Sigmoid colon (tissue), 6 donors: ENCODE measurements at regions not wholly inside any gene's neighbourhood (a gene's known extent, or its start where the extent isn't known, plus 50 kb on each side); places are given as distances from the start of the nearest gene placed in this dataset.
A peak's percentile ranks its signal among the peaks of the same experiment; 100 is the strongest.
"Not testable (repeated sequence)": the region's sequence is repeated elsewhere in the genome, so short reads cannot be mapped to it uniquely, and the experiment has no call there.

Experiments
- DNase-seq: peaks from one replicate; pipeline ENCODE4 v3.0.0-alpha.2; 2019
- H3K27ac ChIP-seq, 4 donors: fragments of 200-600 bp; sonication (generic); one replicate each; pipeline ENCODE4 v1.5.1; 2016 to 2019; ENCODE audit warnings: mild to moderate bottlenecking in 1 of 4
- H3K27me3 ChIP-seq, 3 donors: fragments of 200-600 bp; sonication (generic); one replicate each; pipeline ENCODE4 v1.5.1; 2019; ENCODE audit warnings: mild to moderate bottlenecking in 1 of 3
- H3K36me3 ChIP-seq, 4 donors: fragments of 200-600 bp; sonication (generic); one replicate each; pipeline ENCODE4 v1.5.1; 2016 to 2019
- H3K4me1 ChIP-seq, 4 donors: fragments of 200-600 bp; sonication (generic); one replicate each; pipeline ENCODE4 v1.5.1; 2017 to 2019
- H3K4me3 ChIP-seq, 4 donors: fragments of 200-600 bp; sonication (generic); one replicate each; pipeline ENCODE4 v1.5.1; 2017 to 2019; ENCODE audit warnings: mild to moderate bottlenecking in 2 of 4, moderate library complexity in 1 of 4
- H3K9me3 ChIP-seq, 4 donors: fragments of 200-600 bp in 3 of 4; sonication (generic) in 3 of 4; one replicate each; pipeline versions ENCODE4 v1.5.1 to v1.6.1; 2013 to 2019
- EP300 ChIP-seq, 4 donors: sonication (generic); formaldehyde crosslinking; IDR thresholded peaks; one replicate each; pipeline ENCODE4 v1.6.1; 2017; ENCODE audit warnings: antibody characterized with exemption in 4 of 4
- POLR2A ChIP-seq, 2 donors: fragments of 450-650 bp; IDR thresholded peaks; one replicate each; pipeline ENCODE4 v1.6.1; 2016; ENCODE audit warnings: antibody characterized with exemption in 2 of 2, mild to moderate bottlenecking in 2 of 2, moderate library complexity in 2 of 2
- POLR2AphosphoS5 ChIP-seq, 4 donors: sonication (generic); formaldehyde crosslinking; IDR thresholded peaks; one replicate each; pipeline ENCODE4 v1.6.1; 2017; ENCODE audit warnings: antibody characterized with exemption in 4 of 4
- WGBS, 2 donors: extraction: QIAGEN DNeasy Blood & Tissue Kit; methylation state at CpG; one replicate each; pipeline ENCODE4 v1.1.7; 2013; 5-methylcytosine and 5-hydroxymethylcytosine counted together
- intact Hi-C: fragments of 100-400 bp; cut with DNase I; formaldehyde crosslinking; loops from one replicate; pipeline ENCODE4 v1.15.1; 2023
- TF ChIP-seq, protein P1 (sequence below), 4 experiments: fragments of 450-650 bp in 3 of 4; fragments of 200-600 bp in 1 of 4; IDR thresholded peaks; one replicate each; pipeline ENCODE4 v1.5.1; 2016 to 2019; ENCODE audit warnings: antibody characterized with exemption in 4 of 4, mild to moderate bottlenecking in 3 of 4, moderate library complexity in 2 of 4
- donor health status: healthy with polysubstance abuse.
- donor health status: healthy.

DNA sequence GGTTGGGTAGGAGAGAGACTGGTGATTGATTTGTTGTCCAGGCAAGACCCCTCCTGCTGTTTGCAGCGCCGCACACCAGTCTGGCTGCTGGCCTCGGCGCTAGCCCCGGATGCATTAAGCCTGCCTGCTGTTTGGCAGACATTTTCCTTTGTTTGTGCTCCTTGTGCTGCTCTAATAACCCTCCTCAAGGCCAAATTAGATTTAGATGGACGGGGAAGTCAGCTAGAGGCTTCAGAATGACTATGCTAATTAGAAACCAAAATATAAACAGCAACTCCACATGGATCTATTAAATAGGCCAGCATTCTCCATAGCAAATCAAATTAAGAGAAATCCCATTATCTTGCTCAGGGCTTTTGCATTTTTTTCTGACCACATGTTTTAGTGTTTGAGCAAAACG is 445.2 kb downstream of the SQOR start:
- Histone ChIP-seq H3K4me1 (no peaks in the 10 kb centered on the region), H3K36me3 (no peaks in the 10 kb centered on the region), H3K4me3 (no peak overlapping the region), H3K27ac (no peak overlapping the region), H3K27me3 (no peaks in the 10 kb centered on the region), H3K9me3 (no peaks in the 10 kb centered on the region)
- WGBS, 2 donors, result 50 to 76% methylated on average over 7 of the region's 7 CpGs
- intact Hi-C loops, result no loop called here
- TF ChIP-seq POLR2AphosphoS5 (IDR thresholded peaks at IDR 0.05) (no peak), POLR2A (IDR thresholded peaks at IDR 0.05) (no peak), EP300 (IDR thresholded peaks at IDR 0.05) (no peak)
- TF ChIP-seq, protein P1, sequence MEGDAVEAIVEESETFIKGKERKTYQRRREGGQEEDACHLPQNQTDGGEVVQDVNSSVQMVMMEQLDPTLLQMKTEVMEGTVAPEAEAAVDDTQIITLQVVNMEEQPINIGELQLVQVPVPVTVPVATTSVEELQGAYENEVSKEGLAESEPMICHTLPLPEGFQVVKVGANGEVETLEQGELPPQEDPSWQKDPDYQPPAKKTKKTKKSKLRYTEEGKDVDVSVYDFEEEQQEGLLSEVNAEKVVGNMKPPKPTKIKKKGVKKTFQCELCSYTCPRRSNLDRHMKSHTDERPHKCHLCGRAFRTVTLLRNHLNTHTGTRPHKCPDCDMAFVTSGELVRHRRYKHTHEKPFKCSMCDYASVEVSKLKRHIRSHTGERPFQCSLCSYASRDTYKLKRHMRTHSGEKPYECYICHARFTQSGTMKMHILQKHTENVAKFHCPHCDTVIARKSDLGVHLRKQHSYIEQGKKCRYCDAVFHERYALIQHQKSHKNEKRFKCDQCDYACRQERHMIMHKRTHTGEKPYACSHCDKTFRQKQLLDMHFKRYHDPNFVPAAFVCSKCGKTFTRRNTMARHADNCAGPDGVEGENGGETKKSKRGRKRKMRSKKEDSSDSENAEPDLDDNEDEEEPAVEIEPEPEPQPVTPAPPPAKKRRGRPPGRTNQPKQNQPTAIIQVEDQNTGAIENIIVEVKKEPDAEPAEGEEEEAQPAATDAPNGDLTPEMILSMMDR (IDR thresholded peaks at IDR 0.05), result no peak
- DNase-seq, result no peak

DNA sequence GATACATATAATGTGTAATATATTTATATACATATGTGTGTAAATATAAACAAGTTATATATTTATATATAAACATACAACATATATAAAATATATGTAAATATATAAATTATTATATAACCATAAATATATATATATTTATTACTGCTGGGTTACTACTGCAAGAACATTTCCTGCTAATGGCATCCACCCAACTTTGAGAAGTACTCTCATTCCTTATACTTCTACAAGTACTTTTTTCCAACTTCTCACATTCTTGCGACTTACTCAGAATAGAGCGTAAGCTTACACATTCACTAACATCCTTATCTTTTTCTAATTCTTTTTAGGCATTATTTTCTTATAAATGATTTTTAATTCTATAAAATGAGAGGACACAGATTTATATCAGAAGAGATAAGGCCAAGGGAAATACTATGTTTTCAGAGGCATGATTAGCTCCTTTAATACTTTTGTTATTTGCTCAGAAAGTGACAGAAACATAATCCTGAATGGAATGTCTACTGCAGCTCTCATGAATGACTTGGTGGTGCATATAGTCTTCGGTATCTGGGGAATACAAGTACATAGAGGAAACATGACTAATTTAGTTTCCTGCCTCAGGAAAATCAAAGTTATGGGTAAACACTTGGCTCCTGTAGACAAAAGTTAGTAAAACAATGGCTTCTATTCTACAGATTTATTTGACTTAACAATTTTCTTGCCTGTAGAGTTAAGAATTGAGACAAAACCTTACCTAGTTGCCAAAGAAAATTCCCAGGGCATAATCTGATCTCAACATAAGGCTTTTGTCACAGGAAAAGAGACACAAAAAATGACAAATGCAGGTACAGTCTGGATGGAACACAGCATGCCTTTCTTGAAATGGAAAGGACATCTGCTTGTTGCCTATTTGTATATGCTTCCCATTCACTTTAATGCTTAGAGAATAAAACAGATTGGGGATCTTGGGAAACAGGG is 453.9 kb downstream of the SQOR start:
- H3K4me1 ChIP-seq, result no peaks in the 10 kb centered on the region
- H3K27ac ChIP-seq, result no peak overlapping the region
- WGBS, 2 donors, result 77 to 84% methylated on average over 3 of the region's 3 CpGs
- H3K36me3 ChIP-seq, result no peaks in the 10 kb centered on the region
- intact Hi-C loops, result no loop called here
- TF ChIP-seq POLR2A (IDR thresholded peaks at IDR 0.05) (no peak), POLR2AphosphoS5 (IDR thresholded peaks at IDR 0.05) (no peak), EP300 (IDR thresholded peaks at IDR 0.05) (no peak)
- TF ChIP-seq, protein P1 (IDR thresholded peaks at IDR 0.05), result no peak
- no peak overlapping the region for H3K4me3 ChIP-seq
- no peaks in the 10 kb centered on the region for H3K27me3 ChIP-seq
- no peaks in the 10 kb centered on the region for H3K9me3 ChIP-seq
- DNase-seq, result no peak

DNA sequence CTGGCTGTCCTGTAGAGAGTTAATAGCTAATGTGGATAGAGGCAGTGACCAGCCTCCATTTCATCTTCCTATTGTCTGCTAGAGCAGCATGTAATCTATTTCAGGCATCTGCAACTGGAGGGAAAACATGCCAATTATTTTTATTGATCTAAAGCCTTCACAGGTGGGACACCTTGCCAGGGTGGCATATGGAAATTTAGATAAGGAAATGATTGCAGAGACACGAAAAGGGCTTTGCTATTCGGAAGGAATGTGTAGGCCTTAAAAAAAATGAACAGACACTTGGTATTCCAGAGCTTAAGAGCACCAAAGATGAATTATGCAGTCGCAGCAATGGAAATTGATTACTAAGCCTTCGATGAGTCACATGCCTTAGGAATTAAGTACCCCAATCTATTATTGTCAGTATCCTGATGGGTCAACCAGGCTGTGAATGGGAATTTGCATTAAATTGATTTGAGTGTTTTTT is 454.7 kb downstream of the SQOR start:
- TF ChIP-seq POLR2A (IDR thresholded peaks at IDR 0.05) (no peak), POLR2AphosphoS5 (IDR thresholded peaks at IDR 0.05) (no peak)
- TF ChIP-seq, protein P1 (IDR thresholded peaks at IDR 0.05), result no peak
- intact Hi-C loops, result no loop called here
- Histone ChIP-seq H3K4me3 (no peak overlapping the region), H3K27me3 (no peaks in the 10 kb centered on the region), H3K4me1 (no peaks in the 10 kb centered on the region), H3K27ac (no peak overlapping the region), H3K36me3 (no peaks in the 10 kb centered on the region), H3K9me3 (no peaks in the 10 kb centered on the region)
- 64 to 82% methylated on average over 4 of the region's 4 CpGs for WGBS, 2 donors
- DNase-seq, result no peak

DNA sequence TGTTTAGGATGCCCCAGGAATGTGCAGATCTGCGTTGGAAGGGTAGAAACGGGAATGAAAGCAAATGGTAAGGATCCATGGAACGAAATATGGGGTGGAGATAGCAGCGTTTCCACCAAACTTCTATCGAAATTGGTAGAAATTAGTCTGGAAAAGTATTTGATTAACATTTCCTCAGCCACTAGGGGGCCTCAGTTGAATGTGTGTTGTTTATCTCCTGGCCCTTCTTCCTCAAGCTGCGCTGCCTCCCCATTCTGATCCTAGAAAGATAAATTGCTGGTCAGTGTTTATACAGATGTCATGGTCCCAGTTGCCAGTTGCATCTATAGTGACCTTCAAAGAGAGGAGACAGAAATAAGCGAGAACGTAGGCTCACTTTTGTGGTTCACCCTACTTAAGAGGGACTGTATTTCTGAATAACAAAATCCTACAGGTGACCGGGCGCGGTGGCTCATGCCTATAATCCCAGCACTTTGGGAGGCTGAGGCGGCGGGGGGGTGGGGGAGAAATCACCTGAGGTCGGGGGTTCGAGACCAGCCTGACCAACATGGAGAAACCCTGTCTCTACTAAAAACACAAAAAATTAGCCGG is 457.1 kb downstream of the SQOR start:
- no peak overlapping the region for H3K27ac ChIP-seq
- no peak for DNase-seq
- H3K4me1 ChIP-seq, result no peaks in the 10 kb centered on the region
- no peak overlapping the region for H3K4me3 ChIP-seq
- 60 to 67% methylated on average over 16 of the region's 16 CpGs for WGBS, 2 donors
- intact Hi-C loops, result no loop called here
- no peaks in the 10 kb centered on the region for H3K36me3 ChIP-seq
- TF ChIP-seq, protein P1 (IDR thresholded peaks at IDR 0.05), result peak in 3 of 4 experiments; percentile 16 to 23 (median 19)
- no peak for TF ChIP-seq POLR2AphosphoS5 (IDR thresholded peaks at IDR 0.05)
- H3K9me3 ChIP-seq, result no peaks in the 10 kb centered on the region
- no peaks in the 10 kb centered on the region for H3K27me3 ChIP-seq

DNA sequence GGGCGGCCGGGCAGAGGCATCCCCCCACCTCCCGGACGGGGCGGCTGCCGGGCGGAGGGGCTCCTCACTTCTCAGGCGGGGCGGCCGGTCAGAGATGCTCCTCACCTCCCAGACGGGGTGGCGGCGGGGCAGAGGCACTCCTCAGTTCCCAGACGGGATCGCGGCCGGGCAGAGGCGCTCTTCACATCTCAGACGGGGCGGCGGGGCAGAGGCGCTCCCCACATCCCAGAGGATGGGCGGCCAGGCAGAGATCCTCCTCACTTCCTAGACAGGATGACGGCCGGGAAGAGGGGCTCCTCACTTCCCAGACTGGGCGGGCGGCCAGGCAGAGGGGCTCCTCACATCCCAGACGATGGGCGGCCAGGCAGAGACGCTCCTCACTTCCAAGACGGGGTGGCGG is 463.2 kb downstream of the SQOR start:
- DNase-seq, H3K4me1 ChIP-seq, H3K9me3 ChIP-seq, H3K27ac ChIP-seq, intact Hi-C loops, H3K4me3 ChIP-seq, H3K36me3 ChIP-seq, H3K27me3 ChIP-seq: not testable (repeated sequence)
- 96 to 97% methylated on average over 32 of the region's 32 CpGs for WGBS, 2 donors
